D341Med (cell line): ENCODE measurements at regions not wholly inside any gene's neighbourhood (a gene's known extent, or its start where the extent isn't known, plus 50 kb on each side); places are given as distances from the start of the nearest gene placed in this dataset.

Experiments used
- DNase-seq: peaks from one replicate; pipeline ENCODE4 v3.0.0; 2012; ENCODE audit warnings: low spot score

- DNase-seq, result no peak
Measured at GRCh38 chr17:71399649-71400048, 721.2 kb upstream of the SOX9 start.

DNA sequence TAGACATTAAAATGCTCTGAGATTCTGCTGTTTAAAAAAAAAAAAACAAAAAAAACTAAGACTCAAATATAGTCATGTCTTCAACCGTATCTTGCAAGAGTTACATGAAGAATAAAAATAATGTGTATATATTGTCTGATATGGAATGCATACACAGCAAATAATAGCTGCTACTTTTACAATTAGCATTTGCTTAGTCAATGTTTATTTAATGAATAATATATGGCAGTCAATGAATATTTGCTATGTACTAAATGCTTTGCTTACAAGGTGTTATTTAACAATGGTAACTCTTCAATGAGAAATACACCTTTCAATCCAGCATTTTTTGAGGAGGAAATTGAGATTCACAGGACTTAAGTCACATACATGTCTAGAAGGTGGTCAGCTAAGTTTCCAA is 718.8 kb upstream of the SOX9 start:
- no peak for DNase-seq

DNA sequence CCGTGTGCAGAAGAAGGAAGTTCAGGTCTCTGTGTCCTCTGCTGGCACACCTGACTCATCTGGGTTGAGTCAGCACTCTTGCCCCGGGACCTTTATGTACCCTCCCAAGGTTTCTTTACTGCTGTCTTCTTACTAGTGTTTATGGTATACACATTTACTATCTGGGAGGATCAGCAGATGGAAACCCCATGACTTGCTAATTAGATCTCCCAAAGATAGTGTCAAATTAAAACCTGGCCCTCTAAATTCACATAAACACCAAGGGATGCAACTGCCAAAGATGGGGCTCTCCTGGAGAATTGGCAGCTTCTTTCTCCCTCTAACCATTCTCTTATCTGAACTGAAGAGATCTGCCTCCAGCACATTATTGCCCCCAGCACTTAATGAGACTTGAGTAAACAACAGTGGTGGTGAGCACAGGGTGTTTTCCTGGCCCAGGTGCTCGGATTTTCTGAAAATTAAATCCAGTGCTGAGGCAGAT is 718.1 kb upstream of the SOX9 start:
- DNase-seq, result no peak

DNA sequence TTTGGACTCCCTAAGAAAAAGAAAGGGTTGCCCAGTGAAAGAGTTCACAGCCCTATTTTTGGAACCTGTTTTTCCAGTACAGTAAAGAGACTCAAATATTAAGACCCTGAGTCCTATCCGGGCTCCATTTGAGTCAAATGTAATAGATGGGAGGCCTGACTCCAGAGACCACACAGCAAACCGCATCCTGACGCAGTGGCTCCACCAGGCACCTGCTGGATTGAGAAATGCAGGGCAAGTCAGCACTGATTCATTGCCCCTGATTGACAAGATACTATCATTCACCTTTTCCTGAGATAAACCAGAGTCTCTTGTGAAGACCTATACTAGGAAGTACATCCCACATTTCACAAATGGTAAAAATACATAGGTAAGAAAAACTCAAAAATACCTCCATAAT is 715.7 kb upstream of the SOX9 start:
- no peak for DNase-seq

DNA sequence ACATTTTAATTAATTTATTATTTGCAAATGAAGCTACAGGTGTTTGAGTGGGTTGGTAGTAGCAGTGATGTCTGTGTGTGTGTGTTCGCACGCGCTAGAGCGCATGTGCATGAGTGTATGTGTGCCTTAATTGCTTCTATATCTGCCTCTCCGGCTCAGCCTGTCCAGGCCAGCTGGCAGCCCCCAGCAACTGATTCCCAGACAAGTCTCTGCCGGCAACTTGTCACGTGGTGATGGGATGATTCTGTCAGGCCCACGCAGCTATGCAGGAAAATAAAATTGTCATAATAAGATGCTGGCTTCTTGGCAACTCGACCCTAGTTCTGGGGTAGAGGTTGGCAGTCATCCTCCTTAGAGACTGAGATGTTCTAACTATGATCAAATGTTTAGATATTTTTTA is 712.8 kb upstream of the SOX9 start:
- DNase-seq, result no peak

- no peak for DNase-seq
Measured at GRCh38 chr17:71409137-71409536, 711.7 kb upstream of the SOX9 start.

DNA sequence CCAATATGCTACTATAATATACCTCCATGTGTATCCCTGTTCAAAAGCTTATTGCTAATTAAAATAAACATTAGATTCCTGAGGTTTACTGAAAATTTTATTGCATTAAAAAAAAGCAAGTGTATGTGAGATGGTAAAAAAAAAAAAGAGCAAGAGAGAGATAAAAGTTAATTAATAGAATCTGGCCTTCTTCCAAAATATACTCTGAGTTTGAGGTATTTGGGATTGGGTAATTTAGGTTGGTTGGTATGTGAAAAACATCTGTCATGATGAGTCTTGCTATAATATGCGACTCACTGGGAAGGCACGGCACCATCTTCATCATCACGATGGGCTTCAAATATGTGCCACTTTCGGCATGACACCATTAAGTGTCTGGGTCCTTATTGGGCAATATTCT is 711.1 kb upstream of the SOX9 start:
- DNase-seq, result no peak

- no peak for DNase-seq
Measured at GRCh38 chr17:71412803-71413202, 708.0 kb upstream of the SOX9 start.

- no peak for DNase-seq
Measured at GRCh38 chr17:71413935-71414334, 706.9 kb upstream of the SOX9 start.

- DNase-seq, result no peak
Measured at GRCh38 chr17:71417142-71417541, 703.7 kb upstream of the SOX9 start.

DNA sequence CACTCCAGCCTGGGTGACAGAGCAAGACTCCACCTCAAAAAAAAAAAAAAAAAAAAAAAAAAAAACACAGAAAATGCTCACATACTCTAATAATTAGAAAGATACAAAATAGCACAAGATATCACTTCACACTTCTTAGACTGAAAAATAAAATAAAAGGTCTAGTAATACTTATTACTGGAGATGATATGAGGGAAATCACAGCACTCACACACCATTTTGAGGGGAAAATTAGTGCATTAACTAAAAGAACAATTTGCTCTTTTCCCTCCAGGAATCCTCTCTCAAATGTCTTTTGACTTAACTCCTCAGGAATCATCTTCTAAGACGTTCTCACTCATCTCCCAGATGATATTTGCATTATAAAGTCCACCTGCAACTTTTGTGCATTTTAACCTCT is 697.9 kb upstream of the SOX9 start:
- no peak for DNase-seq

GRCh38 chr17:71423871-71424546 is 696.8 kb upstream of the SOX9 start:
- no peak for DNase-seq

DNA sequence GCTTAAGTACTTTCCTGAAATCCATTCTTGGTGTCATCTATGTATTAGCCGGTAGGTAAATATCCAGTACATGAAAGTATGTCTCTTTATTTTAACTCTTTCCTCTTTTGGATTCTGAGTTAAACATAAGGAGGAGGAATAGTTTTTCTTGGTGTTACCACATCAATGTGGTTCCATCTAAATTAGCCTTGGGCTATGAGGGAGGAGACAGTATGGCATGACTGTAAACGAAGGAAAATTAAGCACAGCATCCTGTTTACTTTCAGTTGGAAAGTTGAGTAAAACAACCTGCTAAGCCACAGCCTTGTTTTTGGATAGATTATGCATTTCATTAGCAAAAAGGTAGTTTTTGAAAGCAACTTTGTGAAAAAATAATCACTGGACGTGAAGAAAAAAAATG is 693.0 kb upstream of the SOX9 start:
- no peak for DNase-seq

DNA sequence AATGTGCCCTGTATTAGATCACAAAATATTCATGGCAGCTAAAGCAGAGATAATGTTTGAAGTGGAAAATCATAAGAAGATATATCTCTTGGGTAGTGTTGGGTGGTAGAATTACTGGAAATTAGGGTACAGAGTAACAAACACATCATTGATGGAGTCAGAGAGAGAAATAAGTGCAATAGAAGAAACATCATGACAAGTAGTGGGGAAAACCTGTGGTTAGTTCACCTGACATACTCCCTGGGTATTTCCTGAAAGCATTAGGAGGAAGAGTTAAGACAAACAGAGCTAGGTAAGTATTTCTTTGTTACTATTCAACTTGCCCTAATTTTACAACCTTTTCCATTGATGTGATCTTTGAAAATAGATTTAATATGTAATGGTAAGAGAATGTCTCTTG is 691.9 kb upstream of the SOX9 start:
- DNase-seq, result no peak

- DNase-seq, result no peak
Measured at GRCh38 chr17:71430281-71430680, 690.5 kb upstream of the SOX9 start.

DNA sequence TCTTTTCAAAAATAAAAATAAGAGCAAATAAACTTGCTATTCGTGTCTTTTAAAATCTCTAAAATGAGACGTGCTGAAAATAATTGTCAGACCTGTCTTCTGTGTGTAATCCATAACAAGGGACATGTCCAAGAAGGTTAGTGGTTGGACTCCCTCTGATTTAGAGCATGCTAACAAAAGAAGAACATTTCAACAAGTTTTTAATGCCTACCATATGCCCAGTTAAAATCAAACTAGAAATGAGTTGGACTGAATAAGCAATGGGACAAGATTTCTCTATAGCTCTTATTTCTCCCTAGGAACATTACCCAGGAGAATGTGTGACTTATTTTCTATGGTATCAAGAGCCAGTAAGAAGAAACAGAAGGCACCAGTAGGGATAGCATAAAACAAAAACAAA is 689.7 kb upstream of the SOX9 start:
- no peak for DNase-seq

GRCh38 chr17:71432378-71433315 is 688.2 kb upstream of the SOX9 start:
- DNase-seq, result no peak

- DNase-seq, result no peak
Measured at GRCh38 chr17:71434716-71435115, 686.1 kb upstream of the SOX9 start.

DNA sequence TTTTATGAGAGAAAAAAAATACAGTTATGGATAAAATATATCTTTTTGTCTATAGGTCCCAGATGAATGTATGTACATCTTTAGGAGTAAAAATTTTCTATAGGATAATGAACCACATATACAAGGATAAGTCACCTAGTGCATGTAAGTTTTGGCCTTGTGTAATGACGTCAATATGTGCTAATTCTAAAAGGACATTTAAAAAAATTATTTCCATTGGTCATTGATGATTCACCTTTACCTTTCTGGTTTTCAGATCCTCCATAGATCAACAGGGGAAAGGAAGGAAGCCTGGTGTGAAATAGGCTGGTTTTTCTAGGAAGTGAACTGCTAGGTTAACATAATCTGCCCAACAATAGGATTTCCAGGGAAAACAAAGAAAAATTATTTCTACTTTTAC is 684.3 kb upstream of the SOX9 start:
- no peak for DNase-seq

- no peak for DNase-seq
Measured at GRCh38 chr17:71437166-71437565, 683.7 kb upstream of the SOX9 start.

DNA sequence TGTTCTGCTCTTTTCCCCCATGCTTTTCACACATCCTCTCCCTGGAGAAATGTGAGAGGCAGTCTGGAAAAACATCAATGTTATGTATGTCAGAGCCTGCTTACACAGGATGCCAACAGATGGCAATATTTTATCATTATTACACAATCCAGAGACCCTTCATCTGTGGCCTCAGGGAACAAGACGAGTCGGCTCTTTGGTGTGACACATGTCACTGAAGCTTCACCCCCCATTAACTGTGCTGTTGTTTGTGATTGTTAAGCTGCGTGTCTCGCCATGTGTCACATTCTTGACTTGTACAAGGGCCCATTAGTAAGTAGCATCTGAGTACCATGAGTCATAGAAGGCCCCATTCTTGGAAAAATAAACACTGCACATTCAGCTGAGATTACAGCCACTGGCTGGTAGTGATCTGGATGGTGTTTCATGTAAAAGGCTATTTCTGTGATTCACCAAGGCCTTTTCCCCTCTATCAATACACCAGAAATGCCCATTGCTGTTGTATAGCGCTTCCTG is 682.1 kb upstream of the SOX9 start:
- DNase-seq, result no peak

GRCh38 chr17:71440513-71440912 is 680.3 kb upstream of the SOX9 start:
- DNase-seq, result no peak

- DNase-seq, result no peak
Measured at GRCh38 chr17:71441098-71441497, 679.7 kb upstream of the SOX9 start.
